Panc1 (cell line): ENCODE measurements at regions not wholly inside any gene's neighbourhood (a gene's known extent, or its start where the extent isn't known, plus 50 kb on each side); places are given as distances from the start of the nearest gene placed in this dataset.

Source experiments
- POLR2AphosphoS5 ChIP-seq: IDR thresholded peaks from 2 replicates; pipeline ENCODE4 v1.6.1; 2012; ENCODE audit warnings: mild to moderate bottlenecking, low read depth, low read length, moderate library complexity
- TF ChIP-seq, protein P1 (sequence below): fragments of 450-650 bp; IDR thresholded peaks from 2 replicates; pipeline ENCODE4 v1.5.1; 2017; ENCODE audit warnings: mild to moderate bottlenecking

GRCh38 chr18:73737990-73738389 lies 409.6 kb downstream of the FBXO15 start:
- TF ChIP-seq, protein P1, sequence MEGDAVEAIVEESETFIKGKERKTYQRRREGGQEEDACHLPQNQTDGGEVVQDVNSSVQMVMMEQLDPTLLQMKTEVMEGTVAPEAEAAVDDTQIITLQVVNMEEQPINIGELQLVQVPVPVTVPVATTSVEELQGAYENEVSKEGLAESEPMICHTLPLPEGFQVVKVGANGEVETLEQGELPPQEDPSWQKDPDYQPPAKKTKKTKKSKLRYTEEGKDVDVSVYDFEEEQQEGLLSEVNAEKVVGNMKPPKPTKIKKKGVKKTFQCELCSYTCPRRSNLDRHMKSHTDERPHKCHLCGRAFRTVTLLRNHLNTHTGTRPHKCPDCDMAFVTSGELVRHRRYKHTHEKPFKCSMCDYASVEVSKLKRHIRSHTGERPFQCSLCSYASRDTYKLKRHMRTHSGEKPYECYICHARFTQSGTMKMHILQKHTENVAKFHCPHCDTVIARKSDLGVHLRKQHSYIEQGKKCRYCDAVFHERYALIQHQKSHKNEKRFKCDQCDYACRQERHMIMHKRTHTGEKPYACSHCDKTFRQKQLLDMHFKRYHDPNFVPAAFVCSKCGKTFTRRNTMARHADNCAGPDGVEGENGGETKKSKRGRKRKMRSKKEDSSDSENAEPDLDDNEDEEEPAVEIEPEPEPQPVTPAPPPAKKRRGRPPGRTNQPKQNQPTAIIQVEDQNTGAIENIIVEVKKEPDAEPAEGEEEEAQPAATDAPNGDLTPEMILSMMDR, result no peak
- no peak for TF ChIP-seq POLR2AphosphoS5
